Caco-2 (cell line): ENCODE measurements at regions not wholly inside any gene's neighbourhood (a gene's known extent, or its start where the extent isn't known, plus 50 kb on each side); places are given as distances from the start of the nearest gene placed in this dataset.

Experiments
- BruUV-seq: library from RNA; stranded (reverse); fragments of 400-500 nt; replicated peaks from 2 replicates; lab custom pipeline; 2021; lab: Mats Ljungman, UMichigan
- CTCF ChIA-PET: fragments of 300-600 bp; sonication (Branson Sonifier 250); formaldehyde crosslinking; loops from one replicate; lab custom pipeline; 2022; ENCODE audit warnings: antibody characterized with exemption; lab: Charles Lee
- POLR2A ChIA-PET: fragments of 300-600 bp; sonication (Branson Sonifier 250); formaldehyde crosslinking; loops from one replicate; lab custom pipeline; 2022; ENCODE audit warnings: antibody characterized with exemption; lab: Charles Lee
- DNase-seq, 2 experiments: peaks; one replicate each; pipeline versions ENCODE4 v3.0.0 to v3.0.0-alpha.2; 2020 to 2022
- H3K27me3 ChIP-seq: replicated peaks from 2 replicates; pipeline ENCODE4 v1.6.0; 2011; ENCODE audit warnings: low read length; ENCODE audit not compliant: control insufficient read depth, insufficient read depth
- H3K36me3 ChIP-seq: 2 replicates; pipeline ENCODE4 v1.5.1; 2011; ENCODE audit warnings: low read length; ENCODE audit not compliant: control insufficient read depth, insufficient read depth
- H3K4me1 ChIP-seq: fragments of 250-450 bp; sonication (Bioruptor Pico); 2 replicates; pipeline ENCODE4 v1.5.1; 2020; ENCODE audit warnings: mild to moderate bottlenecking
- H3K4me3 ChIP-seq: 2 replicates; pipeline ENCODE4 v1.5.1; 2011; ENCODE audit warnings: low read depth, mild to moderate bottlenecking, control low read depth, low read length
- H3K9me3 ChIP-seq: fragments of 250-450 bp; sonication (Bioruptor Pico); 2 replicates; pipeline ENCODE4 v1.5.1; 2020; ENCODE audit warnings: mild to moderate bottlenecking, moderate library complexity
- H3K27ac Mint-ChIP-seq: one replicate; pipeline ENCODE4 v1.8.0; 2022; ENCODE audit warnings: mixed read lengths; ENCODE audit not compliant: unreplicated experiment
- H3K27me3 Mint-ChIP-seq: one replicate; pipeline ENCODE4 v1.8.0; 2022; ENCODE audit warnings: mixed read lengths; ENCODE audit not compliant: insufficient read depth, unreplicated experiment
- H3K36me3 Mint-ChIP-seq: one replicate; pipeline ENCODE4 v1.8.0; 2022; ENCODE audit warnings: mild to moderate bottlenecking, mixed read lengths; ENCODE audit not compliant: insufficient read depth, unreplicated experiment
- H3K4me1 Mint-ChIP-seq: one replicate; pipeline ENCODE4 v1.8.0; 2022; ENCODE audit warnings: low read depth, mixed read lengths; ENCODE audit not compliant: unreplicated experiment
- H3K4me3 Mint-ChIP-seq: one replicate; pipeline ENCODE4 v1.8.0; 2022; ENCODE audit warnings: mild to moderate bottlenecking, moderate library complexity, mixed read lengths; ENCODE audit not compliant: unreplicated experiment
- H3K9me3 Mint-ChIP-seq: one replicate; pipeline ENCODE4 v1.8.0; 2022; ENCODE audit warnings: mixed read lengths; ENCODE audit not compliant: unreplicated experiment
- intact Hi-C: fragments of 100-400 bp; cut with micrococcal nuclease; formaldehyde crosslinking; loops from one replicate; pipeline ENCODE4 v1.10.0; 2022; ENCODE audit not compliant: unreplicated experiment
- TF ChIP-seq, protein P1 (sequence below), 2 experiments: fragments of 200-600 bp in 1 of 2; IDR thresholded peaks; 1 replicate in 1 of 2; 2 replicates in 1 of 2; pipeline versions ENCODE4 v1.5.1 to v1.8.0; 2011 to 2022; ENCODE audit warnings: antibody characterized with exemption in 1 of 2, control low read depth in 1 of 2, inconsistent platforms in 1 of 2, low read depth in 1 of 2, low read length in 1 of 2, mild to moderate bottlenecking in 1 of 2, moderate library complexity in 1 of 2; ENCODE audit not compliant: insufficient read depth in 1 of 2, severe bottlenecking in 1 of 2, unreplicated experiment in 1 of 2

- Mint-ChIP-seq H3K27ac (no peak overlapping the region), H3K36me3 (peaks cover 6% of the 10 kb centered on the region), H3K9me3 (peaks cover 34% of the 10 kb centered on the region), H3K4me3 (no peak overlapping the region), H3K27me3 (no peaks in the 10 kb centered on the region), H3K4me1 (peaks cover 24% of the 10 kb centered on the region)
- CTCF ChIA-PET: no interaction called here
- intact Hi-C loops: loop anchor here (1.0 kb wide), 1 partner anchor 17 kb away; no protein-coding TSS in a partner anchor
- no TSS peak for BruUV-seq
- Histone ChIP-seq H3K9me3 (no peaks in the 10 kb centered on the region), H3K4me3 (no peak overlapping the region), H3K27me3 (no peaks in the 10 kb centered on the region), H3K4me1 (peaks cover 27% of the 10 kb centered on the region), H3K36me3 (no peaks in the 10 kb centered on the region)
- DNase-seq: peak in 1 of 2 experiments; percentile 20
- POLR2A ChIA-PET: no interaction called here
- TF ChIP-seq, protein P1, sequence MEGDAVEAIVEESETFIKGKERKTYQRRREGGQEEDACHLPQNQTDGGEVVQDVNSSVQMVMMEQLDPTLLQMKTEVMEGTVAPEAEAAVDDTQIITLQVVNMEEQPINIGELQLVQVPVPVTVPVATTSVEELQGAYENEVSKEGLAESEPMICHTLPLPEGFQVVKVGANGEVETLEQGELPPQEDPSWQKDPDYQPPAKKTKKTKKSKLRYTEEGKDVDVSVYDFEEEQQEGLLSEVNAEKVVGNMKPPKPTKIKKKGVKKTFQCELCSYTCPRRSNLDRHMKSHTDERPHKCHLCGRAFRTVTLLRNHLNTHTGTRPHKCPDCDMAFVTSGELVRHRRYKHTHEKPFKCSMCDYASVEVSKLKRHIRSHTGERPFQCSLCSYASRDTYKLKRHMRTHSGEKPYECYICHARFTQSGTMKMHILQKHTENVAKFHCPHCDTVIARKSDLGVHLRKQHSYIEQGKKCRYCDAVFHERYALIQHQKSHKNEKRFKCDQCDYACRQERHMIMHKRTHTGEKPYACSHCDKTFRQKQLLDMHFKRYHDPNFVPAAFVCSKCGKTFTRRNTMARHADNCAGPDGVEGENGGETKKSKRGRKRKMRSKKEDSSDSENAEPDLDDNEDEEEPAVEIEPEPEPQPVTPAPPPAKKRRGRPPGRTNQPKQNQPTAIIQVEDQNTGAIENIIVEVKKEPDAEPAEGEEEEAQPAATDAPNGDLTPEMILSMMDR (IDR thresholded peaks at IDR 0.05; ENCODE audit: insufficient read depth in 1 of 2, low read depth in 1 of 2, low read length in 1 of 2, severe bottlenecking in 1 of 2, unreplicated experiment in 1 of 2): no peak
Measured at GRCh38 chr16:9527976-9528375, 436.5 kb downstream of the HAPSTR1 start.

DNA sequence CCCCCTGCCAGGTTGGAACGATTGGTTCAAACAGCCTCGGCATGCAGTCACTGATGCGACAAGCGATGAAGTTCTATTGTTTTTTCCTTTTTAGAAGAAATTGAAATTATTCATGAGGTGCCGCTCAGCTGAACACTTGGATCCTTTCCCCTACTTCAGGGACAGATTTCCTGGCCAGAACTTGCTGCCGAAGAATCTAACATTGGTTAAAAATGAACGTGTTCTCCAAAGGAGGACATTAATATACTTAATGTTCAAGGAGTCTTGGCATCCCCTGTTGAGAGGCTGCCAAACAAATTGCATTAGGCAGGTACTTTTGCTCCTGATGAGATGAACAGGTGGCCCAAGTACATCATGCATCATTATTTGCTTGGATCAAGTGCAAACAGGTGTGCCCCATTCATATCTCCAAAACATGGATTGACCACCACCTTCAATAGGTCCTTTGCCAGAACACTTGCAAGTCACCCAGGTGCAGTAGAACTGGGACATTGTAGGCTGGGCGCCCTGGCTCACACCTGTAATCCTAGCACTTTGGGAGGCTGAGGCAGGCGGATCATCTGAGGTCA lies 437.2 kb downstream of the HAPSTR1 start:
- TF ChIP-seq, protein P1 (IDR thresholded peaks at IDR 0.05; ENCODE audit: insufficient read depth in 1 of 2, low read depth in 1 of 2, low read length in 1 of 2, severe bottlenecking in 1 of 2, unreplicated experiment in 1 of 2): no peak
- H3K9me3 ChIP-seq: no peaks in the 10 kb centered on the region
- Mint-ChIP-seq H3K4me1 (peaks cover 24% of the 10 kb centered on the region), H3K36me3 (peaks cover 6% of the 10 kb centered on the region), H3K27ac (no peak overlapping the region), H3K4me3 (no peak overlapping the region), H3K27me3 (no peaks in the 10 kb centered on the region), H3K9me3 (peaks cover 34% of the 10 kb centered on the region)
- no peaks in the 10 kb centered on the region for H3K27me3 ChIP-seq
- DNase-seq: no peak
- ChIA-PET POLR2A (no interaction called here), CTCF (no interaction called here)
- intact Hi-C loops: loop anchor here (1.0 kb wide), 1 partner anchor 17 kb away; no protein-coding TSS in a partner anchor
- H3K4me3 ChIP-seq: no peak overlapping the region
- H3K4me1 ChIP-seq: peaks cover 26% of the 10 kb centered on the region
- BruUV-seq: no TSS peak
- H3K36me3 ChIP-seq: no peaks in the 10 kb centered on the region

GRCh38 chr16:9533042-9533441 lies 441.6 kb downstream of the HAPSTR1 start:
- Histone ChIP-seq H3K4me3 (no peak overlapping the region), H3K27me3 (no peaks in the 10 kb centered on the region), H3K4me1 (peaks cover 9% of the 10 kb centered on the region), H3K36me3 (no peaks in the 10 kb centered on the region), H3K9me3 (no peaks in the 10 kb centered on the region)
- DNase-seq: no peak
- TF ChIP-seq, protein P1 (IDR thresholded peaks at IDR 0.05; ENCODE audit: insufficient read depth in 1 of 2, low read depth in 1 of 2, low read length in 1 of 2, severe bottlenecking in 1 of 2, unreplicated experiment in 1 of 2): no peak
- BruUV-seq: no TSS peak
- peaks cover 12% of the 10 kb centered on the region for H3K9me3 Mint-ChIP-seq
- H3K27me3 Mint-ChIP-seq: no peaks in the 10 kb centered on the region
- ChIA-PET CTCF (no interaction called here), POLR2A (no interaction called here)
- H3K27ac Mint-ChIP-seq: no peak overlapping the region
- H3K36me3 Mint-ChIP-seq: no peaks in the 10 kb centered on the region
- no peaks in the 10 kb centered on the region for H3K4me1 Mint-ChIP-seq
- H3K4me3 Mint-ChIP-seq: no peak overlapping the region
- intact Hi-C loops: no loop called here
